NB4 (cell line): ENCODE measurements at regions not wholly inside any gene's neighbourhood (a gene's known extent, or its start where the extent isn't known, plus 50 kb on each side); places are given as distances from the start of the nearest gene placed in this dataset.

Experiments used
- CTCF ChIP-seq: IDR thresholded peaks from one replicate; pipeline ENCODE4 v1.5.1; 2012; ENCODE audit warnings: low read depth, low read length
- MYC ChIP-seq: IDR thresholded peaks from 2 replicates; pipeline ENCODE4 v1.6.1; 2011; ENCODE audit warnings: low read depth, low read length
- POLR2A ChIP-seq: IDR thresholded peaks from 2 replicates; pipeline ENCODE4 v1.6.1; 2011; ENCODE audit warnings: mild to moderate bottlenecking; ENCODE audit not compliant: insufficient read length; ENCODE audit errors: extremely low read depth

GRCh38 chr16:73191660-73192046, 143.7 kb upstream of the ZFHX3 start:
- TF ChIP-seq CTCF (no peak), MYC (no peak), POLR2A (no peak)
